DOHH2 (cell line): ENCODE measurements at regions not wholly inside any gene's neighbourhood (a gene's known extent, or its start where the extent isn't known, plus 50 kb on each side); places are given as distances from the start of the nearest gene placed in this dataset.
"Not testable (repeated sequence)": the region's sequence is repeated elsewhere in the genome, so short reads cannot be mapped to it uniquely, and the experiment has no call there.

ENCODE experiments used
- H3F3A ChIP-seq: fragments of 200-600 bp; sonication (generic), shearing (Covaris generic); 2 replicates; pipeline ENCODE4 v1.6.0; 2016; ENCODE audit warnings: antibody characterized with exemption, mild to moderate bottlenecking; ENCODE audit not compliant: control insufficient read depth, insufficient read depth
- H3K27ac ChIP-seq: fragments of 200-600 bp; sonication (generic); 2 replicates; pipeline ENCODE4 v1.5.1; 2014; ENCODE audit warnings: low read depth, mild to moderate bottlenecking, low read length, moderate library complexity
- H3K27me3 ChIP-seq: fragments of 200-600 bp; sonication (generic); 2 replicates; pipeline ENCODE4 v1.6.1; 2014; ENCODE audit warnings: mild to moderate bottlenecking, low read length, mixed read lengths; ENCODE audit not compliant: control insufficient read depth
- H3K36me3 ChIP-seq: fragments of 200-600 bp; sonication (generic); 2 replicates; pipeline ENCODE4 v1.6.1; 2014; ENCODE audit warnings: mild to moderate bottlenecking, low read length, moderate library complexity, mixed read lengths; ENCODE audit not compliant: control insufficient read depth
- H3K4me1 ChIP-seq: fragments of 200-600 bp; sonication (generic); 2 replicates; pipeline ENCODE4 v1.6.1; 2014; ENCODE audit warnings: mild to moderate bottlenecking, low read length, mixed read lengths; ENCODE audit not compliant: control insufficient read depth
- H3K4me2 ChIP-seq: fragments of 200-600 bp; sonication (generic); 2 replicates; pipeline ENCODE4 v1.6.0; 2014; ENCODE audit warnings: mild to moderate bottlenecking, low read length, moderate library complexity
- H3K4me3 ChIP-seq: fragments of 200-600 bp; sonication (generic); 2 replicates; pipeline ENCODE4 v1.5.1; 2014; ENCODE audit warnings: mild to moderate bottlenecking, low read length, mixed read lengths
- H3K79me2 ChIP-seq: fragments of 200-600 bp; sonication (generic); 2 replicates; pipeline ENCODE4 v1.6.1; 2014; ENCODE audit warnings: mild to moderate bottlenecking, low read length, mixed read lengths; ENCODE audit not compliant: control insufficient read depth
- H3K9me2 ChIP-seq: fragments of 200-600 bp; sonication (generic); replicated peaks from 2 replicates; pipeline ENCODE4 v1.6.1; 2014; ENCODE audit warnings: mild to moderate bottlenecking, low read length, mixed read lengths; ENCODE audit not compliant: control insufficient read depth
- H3K9me3 ChIP-seq: fragments of 200-600 bp; sonication (generic); 2 replicates; pipeline ENCODE4 v1.6.1; 2014; ENCODE audit warnings: antibody characterized with exemption, low read length, mixed read lengths; ENCODE audit not compliant: control insufficient read depth, insufficient read depth
- H4K20me1 ChIP-seq: fragments of 200-600 bp; sonication (generic); 2 replicates; pipeline ENCODE4 v1.6.0; 2014; ENCODE audit warnings: low read depth, mild to moderate bottlenecking, antibody characterized with exemption, low read length, moderate library complexity; ENCODE audit not compliant: control insufficient read depth, insufficient read depth
- CTCF ChIP-seq: fragments of 200-600 bp; sonication (generic); IDR thresholded peaks from one replicate; pipeline ENCODE4 v1.5.1; 2014; ENCODE audit warnings: antibody characterized with exemption, mild to moderate bottlenecking, low read depth, low read length; ENCODE audit not compliant: poor library complexity, severe bottlenecking
- EZH2phosphoT487 ChIP-seq: fragments of 200-600 bp; sonication (generic); IDR thresholded peaks from 2 replicates; pipeline ENCODE4 v1.6.1; 2017; ENCODE audit warnings: borderline replicate concordance, mild to moderate bottlenecking, antibody characterized with exemption, low read length, moderate library complexity, mixed read lengths

- peaks cover 3% of the 10 kb centered on the region; the same call in 1 of the 2 replicates for H3K27me3 ChIP-seq
These were observed 310.1 kb downstream of the FOXL1 start for GRCh38 chr16:86888231-86889053.

GRCh38 chr16:86889054-86889366, 310.7 kb downstream of the FOXL1 start:
- not testable (repeated sequence) for H3F3A ChIP-seq, H3K9me2 ChIP-seq, H3K4me1 ChIP-seq, H3K4me2 ChIP-seq, H3K79me2 ChIP-seq, H3K27ac ChIP-seq, H3K4me3 ChIP-seq, H3K27me3 ChIP-seq, H4K20me1 ChIP-seq, H3K36me3 ChIP-seq, H3K9me3 ChIP-seq

More at GRCh38 chr16:86888231-86889053, 310.1 kb downstream of the FOXL1 start:
- H3K4me1 ChIP-seq: no peaks in the 10 kb centered on the region
- H3K4me2 ChIP-seq: no peak overlapping the region
- TF ChIP-seq CTCF (no peak), EZH2phosphoT487 (no peak)
- no peak overlapping the region for H3K4me3 ChIP-seq
- H4K20me1 ChIP-seq: no peaks in the 10 kb centered on the region
- no peaks in the 10 kb centered on the region for H3F3A ChIP-seq
- H3K79me2 ChIP-seq: no peaks in the 10 kb centered on the region
- no peaks in the 10 kb centered on the region for H3K36me3 ChIP-seq
- no peaks in the 10 kb centered on the region for H3K9me3 ChIP-seq
- H3K27ac ChIP-seq: no peak overlapping the region
- H3K9me2 ChIP-seq: no peaks in the 10 kb centered on the region

GRCh38 chr16:86889974-86890373, 311.6 kb downstream of the FOXL1 start:
- TF ChIP-seq EZH2phosphoT487: no peak
- no peak for TF ChIP-seq CTCF
- Histone ChIP-seq H3F3A (no peaks in the 10 kb centered on the region), H3K9me2 (no peaks in the 10 kb centered on the region), H3K27me3 (no peaks in the 10 kb centered on the region), H3K4me2 (no peak overlapping the region), H3K4me3 (no peak overlapping the region), H3K9me3 (no peaks in the 10 kb centered on the region), H3K36me3 (no peaks in the 10 kb centered on the region), H3K4me1 (no peaks in the 10 kb centered on the region), H4K20me1 (no peaks in the 10 kb centered on the region), H3K27ac (no peak overlapping the region), H3K79me2 (no peaks in the 10 kb centered on the region)

- Histone ChIP-seq H3K9me2 (no peaks in the 10 kb centered on the region), H3K27ac (no peak overlapping the region), H4K20me1 (no peaks in the 10 kb centered on the region), H3K4me1 (no peaks in the 10 kb centered on the region), H3K9me3 (no peaks in the 10 kb centered on the region), H3F3A (no peaks in the 10 kb centered on the region), H3K36me3 (no peaks in the 10 kb centered on the region), H3K4me3 (no peak overlapping the region), H3K27me3 (no peaks in the 10 kb centered on the region), H3K4me2 (no peak overlapping the region), H3K79me2 (no peaks in the 10 kb centered on the region)
- TF ChIP-seq CTCF (no peak), EZH2phosphoT487 (no peak)
These were observed 312.8 kb downstream of the FOXL1 start for GRCh38 chr16:86891121-86891520.
